CD4-positive, alpha-beta T cell (primary cell): ENCODE measurements at regions not wholly inside any gene's neighbourhood (a gene's known extent, or its start where the extent isn't known, plus 50 kb on each side); places are given as distances from the start of the nearest gene placed in this dataset.

Experiments
- ATAC-seq: fragments of 200-7000 bp; cut with Tn5 transposase; one replicate; pipeline ENCODE4 v1.10.0; 2022; ENCODE audit warnings: mild to moderate bottlenecking; ENCODE audit not compliant: poor library complexity
- CTCF ChIA-PET: fragments of 350-600 bp; sonication (Branson Sonifier 250); formaldehyde crosslinking; loops from one replicate; lab custom pipeline; 2021; ENCODE audit warnings: antibody characterized with exemption, inconsistent platforms; lab: Charles Lee
- POLR2A ChIA-PET: fragments of 350-600 bp; sonication (Branson Sonifier 250); formaldehyde crosslinking; loops from one replicate; lab custom pipeline; 2021; ENCODE audit warnings: antibody characterized with exemption, inconsistent platforms; lab: Charles Lee
- DNase-seq, 14 experiments: peaks; one replicate each; pipeline ENCODE4 v3.0.0-alpha.2; 2013 to 2020; ENCODE audit warnings: mixed read lengths in 2 of 14
- H3K27ac ChIP-seq, 2 donors: one replicate each; pipeline versions ENCODE4 v1.5.1 to v1.7.0; 2013; ENCODE audit warnings: low read length in 2 of 2, low read depth in 1 of 2, mild to moderate bottlenecking in 1 of 2
- H3K27me3 ChIP-seq, 2 experiments: 1 replicate in 1 of 2; 2 replicates in 1 of 2; pipeline versions ENCODE4 v1.6.1 to v1.7.0; 2013; ENCODE audit warnings: low read length in 2 of 2, control low read depth in 1 of 2, mild to moderate bottlenecking in 1 of 2, moderate library complexity in 1 of 2; ENCODE audit not compliant: insufficient read depth in 2 of 2, control insufficient read depth in 1 of 2
- H3K36me3 ChIP-seq: one replicate; pipeline ENCODE4 v1.6.1; 2013; ENCODE audit warnings: low read length, control low read depth; ENCODE audit not compliant: insufficient read depth
- H3K4me1 ChIP-seq: one replicate; pipeline ENCODE4 v1.6.1; 2013; ENCODE audit warnings: low read length, control low read depth; ENCODE audit not compliant: insufficient read depth
- H3K4me3 ChIP-seq: one replicate; pipeline ENCODE4 v1.5.1; 2013; ENCODE audit warnings: mild to moderate bottlenecking, low read length, moderate library complexity
- H3K9me3 ChIP-seq, 2 experiments: 1 replicate in 1 of 2; 2 replicates in 1 of 2; pipeline versions ENCODE4 v1.6.1 to v1.7.0; 2013; ENCODE audit warnings: low read length in 2 of 2, mild to moderate bottlenecking in 2 of 2, control low read depth in 1 of 2, moderate library complexity in 1 of 2; ENCODE audit not compliant: control insufficient read depth in 1 of 2, insufficient read depth in 1 of 2
- H3K27ac Mint-ChIP-seq: one replicate; pipeline ENCODE4 v1.8.0; 2020; ENCODE audit warnings: mixed read lengths
- H3K27me3 Mint-ChIP-seq: one replicate; pipeline ENCODE4 v1.8.0; 2021; ENCODE audit warnings: mixed read lengths
- H3K36me3 Mint-ChIP-seq: one replicate; pipeline ENCODE4 v1.8.0; 2021; ENCODE audit warnings: low read depth, mixed read lengths
- H3K4me1 Mint-ChIP-seq: one replicate; pipeline ENCODE4 v1.8.0; 2021; ENCODE audit warnings: low read depth, mixed read lengths
- H3K4me3 Mint-ChIP-seq: one replicate; pipeline ENCODE4 v1.8.0; 2020; ENCODE audit warnings: mild to moderate bottlenecking, mixed read lengths
- H3K9me3 Mint-ChIP-seq: one replicate; pipeline ENCODE4 v1.8.0; 2020; ENCODE audit warnings: mixed read lengths
- CTCF ChIP-seq: fragments of 200-600 bp; IDR thresholded peaks from one replicate; pipeline ENCODE4 v1.8.0; 2022; ENCODE audit warnings: antibody characterized with exemption, mild to moderate bottlenecking
- intact Hi-C, 2 experiments: fragments of 100-400 bp; cut with DNase I in 1 of 2; cut with micrococcal nuclease in 1 of 2; formaldehyde crosslinking; loops; one replicate each; pipeline versions ENCODE4 v1.15.1 to v1.9.0; 2023 to 2025; cut with DNase I, micrococcal nuclease

GRCh38 chr17:36856903-36857381 lies 80.3 kb upstream of the LHX1 start:
- Histone ChIP-seq H3K4me3 (no peak overlapping the region), H3K9me3 (no peaks in the 10 kb centered on the region), H3K4me1 (no peaks in the 10 kb centered on the region), H3K27me3 (peaks cover 0 to 2% of the 10 kb centered on the region in 2 experiments), H3K27ac (no peak overlapping the region), H3K36me3 (no peaks in the 10 kb centered on the region)
- DNase-seq (no peak), ATAC-seq (no peak)
- Mint-ChIP-seq H3K4me3 (no peak overlapping the region), H3K9me3 (no peaks in the 10 kb centered on the region), H3K4me1 (no peaks in the 10 kb centered on the region), H3K27ac (no peak overlapping the region), H3K36me3 (no peaks in the 10 kb centered on the region), H3K27me3 (peaks cover 22% of the 10 kb centered on the region)
- ChIA-PET CTCF (no interaction called here), POLR2A (no interaction called here)
- intact Hi-C loops, result no loop called here
- no peak for TF ChIP-seq CTCF

- Histone ChIP-seq H3K36me3 (no peaks in the 10 kb centered on the region), H3K27me3 (peaks cover 0 to 2% of the 10 kb centered on the region in 2 experiments), H3K9me3 (no peaks in the 10 kb centered on the region), H3K4me3 (no peak overlapping the region), H3K4me1 (no peaks in the 10 kb centered on the region), H3K27ac (no peak overlapping the region)
- Mint-ChIP-seq H3K27me3 (peaks cover 22% of the 10 kb centered on the region), H3K9me3 (no peaks in the 10 kb centered on the region), H3K4me3 (no peak overlapping the region), H3K27ac (no peak overlapping the region), H3K4me1 (no peaks in the 10 kb centered on the region), H3K36me3 (no peaks in the 10 kb centered on the region)
- DNase-seq, result no peak
- ChIA-PET CTCF (no interaction called here), POLR2A (no interaction called here)
- no peak for ATAC-seq
- no peak for TF ChIP-seq CTCF
- intact Hi-C loops, result no loop called here
These were observed 79.6 kb upstream of the LHX1 start for GRCh38 chr17:36857698-36858097.

- DNase-seq (no peak), ATAC-seq (no peak)
- H3K4me1 Mint-ChIP-seq, result no peaks in the 10 kb centered on the region
- CTCF ChIA-PET, result no interaction called here
- Histone ChIP-seq H3K27me3 (peaks cover 0 to 2% of the 10 kb centered on the region in 2 experiments), H3K9me3 (no peaks in the 10 kb centered on the region), H3K4me1 (no peaks in the 10 kb centered on the region), H3K4me3 (no peak overlapping the region), H3K27ac (no peak overlapping the region), H3K36me3 (no peaks in the 10 kb centered on the region)
- no peaks in the 10 kb centered on the region for H3K36me3 Mint-ChIP-seq
- POLR2A ChIA-PET, result no interaction called here
- peaks cover 22% of the 10 kb centered on the region for H3K27me3 Mint-ChIP-seq
- H3K9me3 Mint-ChIP-seq, result no peaks in the 10 kb centered on the region
- TF ChIP-seq CTCF, result no peak
- H3K4me3 Mint-ChIP-seq, result no peak overlapping the region
- no peak overlapping the region for H3K27ac Mint-ChIP-seq
- intact Hi-C loops, result no loop called here
These were observed 78.9 kb upstream of the LHX1 start for GRCh38 chr17:36858119-36859002.
